H9 (cell line): ENCODE measurements at regions not wholly inside any gene's neighbourhood (a gene's known extent, or its start where the extent isn't known, plus 50 kb on each side); places are given as distances from the start of the nearest gene placed in this dataset.

Experiments used
- DNase-seq: peaks from one replicate; pipeline ENCODE4 v3.0.0-alpha.2; 2017
- H2AFZ ChIP-seq: one replicate; pipeline ENCODE4 v1.6.1; 2013; ENCODE audit warnings: mild to moderate bottlenecking, low read length, control low read depth, moderate library complexity
- H2AK5ac ChIP-seq: 2 replicates; pipeline ENCODE4 v1.6.1; 2013; ENCODE audit warnings: low read length, control low read depth, mixed read lengths; ENCODE audit not compliant: insufficient read length
- H2BK120ac ChIP-seq: one replicate; pipeline ENCODE4 v1.6.1; 2013; ENCODE audit warnings: low read depth, mild to moderate bottlenecking, low read length, control low read depth, inconsistent platforms; ENCODE audit not compliant: poor library complexity, severe bottlenecking
- H2BK12ac ChIP-seq: 2 replicates; pipeline ENCODE4 v1.6.1; 2013; ENCODE audit warnings: low read length, control low read depth, mixed read lengths, low read depth; ENCODE audit not compliant: insufficient read length
- H2BK15ac ChIP-seq: 2 replicates; pipeline ENCODE4 v1.6.1; 2013; ENCODE audit warnings: low read depth, low read length, control low read depth
- H2BK20ac ChIP-seq: one replicate; pipeline ENCODE4 v1.6.1; 2013; ENCODE audit warnings: low read depth, mild to moderate bottlenecking, low read length, control low read depth, inconsistent platforms; ENCODE audit not compliant: poor library complexity, severe bottlenecking
- H2BK5ac ChIP-seq: 2 replicates; pipeline ENCODE4 v1.6.1; 2013; ENCODE audit warnings: low read length, control low read depth, mixed read lengths; ENCODE audit not compliant: insufficient read length
- H3K14ac ChIP-seq: 2 replicates; pipeline ENCODE4 v1.6.1; 2013; ENCODE audit warnings: low read length, control low read depth; ENCODE audit not compliant: insufficient read depth
- H3K18ac ChIP-seq: 2 replicates; pipeline ENCODE4 v1.6.1; 2013; ENCODE audit warnings: low read depth, mild to moderate bottlenecking, mixed read lengths, low read length, control low read depth; ENCODE audit not compliant: insufficient read length
- H3K23ac ChIP-seq: 2 replicates; pipeline ENCODE4 v1.6.1; 2013; ENCODE audit warnings: low read length, control low read depth, mixed read lengths, low read depth; ENCODE audit not compliant: insufficient read length
- H3K23me2 ChIP-seq: 2 replicates; pipeline ENCODE4 v1.6.1; 2013; ENCODE audit warnings: low read depth, mild to moderate bottlenecking, mixed read lengths, low read length, control low read depth; ENCODE audit not compliant: insufficient read length, poor library complexity, severe bottlenecking
- H3K27ac ChIP-seq: 2 replicates; pipeline ENCODE4 v1.5.1; 2013; ENCODE audit warnings: low read length, control low read depth, mixed read lengths, low read depth; ENCODE audit not compliant: insufficient read length
- H3K27me3 ChIP-seq: 2 replicates; pipeline ENCODE4 v1.6.1; 2013; ENCODE audit warnings: low read length, control low read depth, inconsistent platforms; ENCODE audit not compliant: insufficient read depth
- H3K4ac ChIP-seq: 2 replicates; pipeline ENCODE4 v1.6.1; 2013; ENCODE audit warnings: low read depth, mild to moderate bottlenecking, control low read depth, inconsistent platforms, low read length, moderate library complexity
- H3K4me1 ChIP-seq: 2 replicates; pipeline ENCODE4 v1.6.1; 2013; ENCODE audit warnings: low read length, control low read depth, inconsistent platforms; ENCODE audit not compliant: insufficient read depth
- H3K4me2 ChIP-seq: 2 replicates; pipeline ENCODE4 v1.6.1; 2013; ENCODE audit warnings: low read length, control low read depth, mixed read lengths; ENCODE audit not compliant: insufficient read length, insufficient read depth
- H3K56ac ChIP-seq: 2 replicates; pipeline ENCODE4 v1.6.1; 2013; ENCODE audit warnings: low read depth, mild to moderate bottlenecking, mixed read lengths, low read length, control low read depth; ENCODE audit not compliant: insufficient read length
- H3K79me1 ChIP-seq: 2 replicates; pipeline ENCODE4 v1.6.1; 2013; ENCODE audit warnings: low read depth, mild to moderate bottlenecking, moderate library complexity, low read length, control low read depth, inconsistent platforms; ENCODE audit not compliant: insufficient read depth, poor library complexity, severe bottlenecking
- H3K79me2 ChIP-seq: 2 replicates; pipeline ENCODE4 v1.6.1; 2013; ENCODE audit warnings: low read length, control low read depth, inconsistent platforms; ENCODE audit not compliant: insufficient read depth
- H3K9ac ChIP-seq: 2 replicates; pipeline ENCODE4 v1.6.1; 2013; ENCODE audit warnings: low read length, control low read depth, mixed read lengths; ENCODE audit not compliant: insufficient read length; ENCODE audit errors: extremely low read depth
- H3K9me3 ChIP-seq: one replicate; pipeline ENCODE4 v1.6.1; 2013; ENCODE audit warnings: low read depth, low read length, inconsistent platforms; ENCODE audit not compliant: control insufficient read depth
- H3T11ph ChIP-seq: one replicate; pipeline ENCODE4 v1.6.1; 2013; ENCODE audit warnings: mild to moderate bottlenecking, low read length, control low read depth, inconsistent platforms
- H4K20me1 ChIP-seq: one replicate; pipeline ENCODE4 v1.6.1; 2013; ENCODE audit not compliant: control insufficient read depth, insufficient read length, insufficient read depth
- H4K5ac ChIP-seq: 2 replicates; pipeline ENCODE4 v1.6.1; 2013; ENCODE audit warnings: low read depth, mild to moderate bottlenecking, mixed read lengths, low read length, control low read depth; ENCODE audit not compliant: insufficient read length
- H4K8ac ChIP-seq: replicated peaks from 2 replicates; pipeline ENCODE4 v1.6.1; 2013; ENCODE audit warnings: low read length, control low read depth, mixed read lengths, low read depth; ENCODE audit not compliant: insufficient read length
- H4K91ac ChIP-seq: 2 replicates; pipeline ENCODE4 v1.6.1; 2013; ENCODE audit warnings: low read depth, mild to moderate bottlenecking, moderate library complexity, mixed read lengths, low read length, control low read depth; ENCODE audit not compliant: insufficient read length
- H3K27ac Mint-ChIP-seq, 3 experiments: 2 replicates in 2 of 3; 3 replicates in 1 of 3; pipeline ENCODE4 v1.8.0; 2020 to 2021; ENCODE audit warnings: mixed read lengths in 3 of 3, mild to moderate bottlenecking in 1 of 3, moderate library complexity in 1 of 3
- H3K27me3 Mint-ChIP-seq: 2 replicates; pipeline ENCODE4 v1.8.0; 2021; ENCODE audit warnings: low read depth, mild to moderate bottlenecking, moderate library complexity, mixed read lengths
- H3K36me3 Mint-ChIP-seq, 3 experiments: 2 replicates in 2 of 3; 3 replicates in 1 of 3; pipeline ENCODE4 v1.8.0; 2020 to 2021; ENCODE audit warnings: low read depth in 3 of 3, mixed read lengths in 3 of 3; ENCODE audit not compliant: insufficient read depth in 1 of 3
- H3K4me1 Mint-ChIP-seq, 2 experiments: 2 replicates each; pipeline ENCODE4 v1.8.0; 2020; ENCODE audit warnings: mixed read lengths in 2 of 2
- H3K4me3 Mint-ChIP-seq, 2 experiments: 2 replicates in 1 of 2; 3 replicates in 1 of 2; pipeline ENCODE4 v1.8.0; 2020 to 2021; ENCODE audit warnings: mild to moderate bottlenecking in 2 of 2, mixed read lengths in 2 of 2, moderate library complexity in 1 of 2
- H3K9me3 Mint-ChIP-seq, 2 experiments: 2 replicates in 1 of 2; 3 replicates in 1 of 2; pipeline ENCODE4 v1.8.0; 2020; ENCODE audit warnings: mild to moderate bottlenecking in 2 of 2, mixed read lengths in 2 of 2, moderate library complexity in 1 of 2
- WGBS: extraction: QIAGEN DNeasy Blood & Tissue Kit; methylation state at CpG from one replicate; pipeline ENCODE4 v1.1.7; 2013; ENCODE audit warnings: missing lambda C conversion rate, low lambda C conversion rate, mixed read lengths; ENCODE audit not compliant: insufficient read length; ENCODE audit errors: extremely low coverage; 5-methylcytosine and 5-hydroxymethylcytosine counted together
- TF ChIP-seq, protein P1 (sequence below): fragments of 200-600 bp; sonication (generic); conservative IDR thresholded peaks from 3 replicates; pipeline ENCODE4 v1.8.0; 2021; ENCODE audit warnings: antibody characterized with exemption, mild to moderate bottlenecking

DNA sequence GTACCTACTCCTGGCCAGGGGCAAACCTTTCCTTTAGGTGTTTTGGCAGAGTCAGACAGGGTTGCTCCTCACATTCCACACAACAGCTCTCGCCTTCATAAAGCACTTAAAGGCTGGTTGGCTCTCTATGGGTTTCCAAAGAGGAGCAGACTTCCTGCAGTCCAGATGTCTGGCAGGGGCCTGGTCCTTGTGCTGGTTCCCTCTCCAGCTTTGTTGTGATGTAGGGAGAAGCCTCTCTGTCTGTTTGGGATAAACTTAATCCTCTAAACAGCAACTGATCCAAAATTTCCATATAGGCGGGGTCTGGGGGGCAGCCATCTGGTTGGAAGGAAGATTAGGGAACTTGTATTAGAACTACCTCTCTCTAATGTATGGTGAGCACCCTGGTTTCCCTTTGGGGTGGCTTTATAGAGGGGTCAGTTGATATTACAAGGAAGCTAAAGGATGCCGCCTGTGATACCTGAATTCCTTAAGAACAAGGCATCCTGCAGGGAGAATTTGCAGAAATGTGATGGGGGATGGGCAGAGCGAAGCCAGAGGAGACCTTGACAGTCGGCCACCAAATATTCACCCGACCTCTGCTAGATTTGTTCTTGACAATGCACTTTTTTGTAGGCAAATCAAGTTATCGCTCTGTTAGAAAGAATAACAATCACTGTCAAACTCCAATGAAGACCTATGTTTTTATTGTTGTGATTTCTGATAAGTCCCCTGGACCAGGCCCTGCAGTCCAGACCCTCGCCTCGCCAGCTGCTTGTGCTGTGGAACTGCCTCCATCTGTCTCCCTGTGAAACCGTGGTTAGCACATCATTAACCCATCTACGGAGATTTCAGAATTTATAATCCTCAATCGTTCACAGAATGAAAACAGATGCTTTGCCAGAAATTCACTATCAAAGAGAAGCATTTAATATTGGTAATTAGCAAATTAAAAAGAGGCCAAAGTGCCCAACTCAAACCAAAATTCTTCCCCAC lies 94.0 kb upstream of the RALGAPA2 start:
- no peak for DNase-seq
- H3K36me3 Mint-ChIP-seq, result no peaks in the 10 kb centered on the region
- H3K14ac ChIP-seq, result no peak overlapping the region
- no peak overlapping the region for H2BK20ac ChIP-seq
- H4K20me1 ChIP-seq, result no peaks in the 10 kb centered on the region
- H3K27ac Mint-ChIP-seq, result peak overlapping the region in 1 of 3 experiments; percentile 55; a peak in 1 of 7 replicates
- no peak overlapping the region for H2AK5ac ChIP-seq
- H2AFZ ChIP-seq, result no peak overlapping the region
- peak overlapping the region; percentile 24 for H3K4me2 ChIP-seq
- TF ChIP-seq, protein P1, sequence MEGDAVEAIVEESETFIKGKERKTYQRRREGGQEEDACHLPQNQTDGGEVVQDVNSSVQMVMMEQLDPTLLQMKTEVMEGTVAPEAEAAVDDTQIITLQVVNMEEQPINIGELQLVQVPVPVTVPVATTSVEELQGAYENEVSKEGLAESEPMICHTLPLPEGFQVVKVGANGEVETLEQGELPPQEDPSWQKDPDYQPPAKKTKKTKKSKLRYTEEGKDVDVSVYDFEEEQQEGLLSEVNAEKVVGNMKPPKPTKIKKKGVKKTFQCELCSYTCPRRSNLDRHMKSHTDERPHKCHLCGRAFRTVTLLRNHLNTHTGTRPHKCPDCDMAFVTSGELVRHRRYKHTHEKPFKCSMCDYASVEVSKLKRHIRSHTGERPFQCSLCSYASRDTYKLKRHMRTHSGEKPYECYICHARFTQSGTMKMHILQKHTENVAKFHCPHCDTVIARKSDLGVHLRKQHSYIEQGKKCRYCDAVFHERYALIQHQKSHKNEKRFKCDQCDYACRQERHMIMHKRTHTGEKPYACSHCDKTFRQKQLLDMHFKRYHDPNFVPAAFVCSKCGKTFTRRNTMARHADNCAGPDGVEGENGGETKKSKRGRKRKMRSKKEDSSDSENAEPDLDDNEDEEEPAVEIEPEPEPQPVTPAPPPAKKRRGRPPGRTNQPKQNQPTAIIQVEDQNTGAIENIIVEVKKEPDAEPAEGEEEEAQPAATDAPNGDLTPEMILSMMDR, result no peak
- peak overlapping the region in 1 of 2 experiments; percentile 5; a peak in 1 of 5 replicates for H3K4me3 Mint-ChIP-seq
- H3K18ac ChIP-seq, result peak overlapping the region; percentile 17
- no peak overlapping the region for H4K91ac ChIP-seq
- H3K27me3 ChIP-seq, result no peaks in the 10 kb centered on the region
- no peak overlapping the region for H3T11ph ChIP-seq
- H3K56ac ChIP-seq, result no peak overlapping the region
- H3K27me3 Mint-ChIP-seq, result no peaks in the 10 kb centered on the region
- no peak overlapping the region for H2BK5ac ChIP-seq
- H3K9me3 ChIP-seq, result no peaks in the 10 kb centered on the region
- no peak overlapping the region for H2BK120ac ChIP-seq
- no peak overlapping the region for H4K8ac ChIP-seq
- no peak overlapping the region for H3K4ac ChIP-seq
- peaks cover 0 to 3% of the 10 kb centered on the region in 2 experiments; a peak in 1 of 5 replicates for H3K9me3 Mint-ChIP-seq
- no peak overlapping the region for H4K5ac ChIP-seq
- peaks cover 22 to 23% of the 10 kb centered on the region in 2 experiments for H3K4me1 Mint-ChIP-seq
- H3K79me1 ChIP-seq, result no peaks in the 10 kb centered on the region
- no peak overlapping the region for H2BK12ac ChIP-seq
- H2BK15ac ChIP-seq, result no peak overlapping the region
- no CpG with 5 or more reads among the region's 12 CpGs for WGBS
- H3K9ac ChIP-seq, result no peak overlapping the region
- H3K23me2 ChIP-seq, result no peaks in the 10 kb centered on the region
- H3K4me1 ChIP-seq, result peaks cover 7% of the 10 kb centered on the region; the same call in 1 of the 2 replicates
- no peak overlapping the region for H3K27ac ChIP-seq
- no peak overlapping the region for H3K23ac ChIP-seq
- no peaks in the 10 kb centered on the region for H3K79me2 ChIP-seq
